ENCODE measurements at regions not wholly inside any gene's neighbourhood (a gene's known extent, or its start where the extent isn't known, plus 50 kb on each side); places are given as distances from the start of the nearest gene placed in this dataset.
A peak's percentile ranks its signal among the peaks of the same experiment; 100 is the strongest.

GRCh38 chr4:132934911-132935310, 214.2 kb upstream of the PCDH10 start:
- H3K27me3 ChIP-seq = no peaks in the 10 kb centered on the region
- H3K4me3 ChIP-seq = no peak overlapping the region
- TF ChIP-seq POLR2A (IDR thresholded peaks at IDR 0.05) (no peak), CTCF (IDR thresholded peaks at IDR 0.05) (no peak), POLR2AphosphoS5 (IDR thresholded peaks at IDR 0.05; ENCODE audit: insufficient read depth in 1 of 2, low read depth in 1 of 2) (no peak)
- H3K36me3 ChIP-seq = no peaks in the 10 kb centered on the region
- intact Hi-C loops (cut with DNase I) = no loop called here
- no peak overlapping the region for H3K27ac ChIP-seq
- no peak for DNase-seq (ENCODE audit: extremely low spot score in 2 of 2)
- H3K4me1 ChIP-seq = no peaks in the 10 kb centered on the region
- no peaks in the 10 kb centered on the region for H3K9me3 ChIP-seq

- Histone ChIP-seq H3K4me1 (no peaks in the 10 kb centered on the region), H3K36me3 (no peaks in the 10 kb centered on the region), H3K27ac (no peak overlapping the region), H3K27me3 (no peaks in the 10 kb centered on the region), H3K9me3 (no peaks in the 10 kb centered on the region), H3K4me3 (no peak overlapping the region)
- no peak for DNase-seq (ENCODE audit: extremely low spot score in 2 of 2)
- no peak for TF ChIP-seq POLR2AphosphoS5 (IDR thresholded peaks at IDR 0.05; ENCODE audit: insufficient read depth in 1 of 2, low read depth in 1 of 2)
- intact Hi-C loops (cut with DNase I) = no loop called here
These were observed 193.9 kb upstream of the PCDH10 start for GRCh38 chr4:132955146-132955545.

- H3K4me1 ChIP-seq = no peaks in the 10 kb centered on the region
- intact Hi-C loops (cut with DNase I) = no loop called here
- no peaks in the 10 kb centered on the region for H3K27me3 ChIP-seq
- no peak overlapping the region for H3K27ac ChIP-seq
- no peaks in the 10 kb centered on the region for H3K9me3 ChIP-seq
- DNase-seq (ENCODE audit: extremely low spot score in 2 of 2) = no peak
- H3K36me3 ChIP-seq = no peaks in the 10 kb centered on the region
- H3K4me3 ChIP-seq = no peak overlapping the region
- TF ChIP-seq POLR2A (IDR thresholded peaks at IDR 0.05) (no peak), CTCF (IDR thresholded peaks at IDR 0.05) (no peak), POLR2AphosphoS5 (IDR thresholded peaks at IDR 0.05; ENCODE audit: insufficient read depth in 1 of 2, low read depth in 1 of 2) (no peak)
These were observed 192.1 kb upstream of the PCDH10 start for GRCh38 chr4:132956962-132957361.

GRCh38 chr4:132958457-132959263, 190.4 kb upstream of the PCDH10 start:
- peak in 1 of 2 donors; percentile 84 for DNase-seq (ENCODE audit: extremely low spot score in 2 of 2)
- Histone ChIP-seq H3K36me3 (no peaks in the 10 kb centered on the region), H3K27ac (no peak overlapping the region), H3K4me3 (no peak overlapping the region), H3K4me1 (no peaks in the 10 kb centered on the region), H3K9me3 (no peaks in the 10 kb centered on the region), H3K27me3 (no peaks in the 10 kb centered on the region)
- TF ChIP-seq POLR2A (IDR thresholded peaks at IDR 0.05) = no peak
- TF ChIP-seq CTCF (IDR thresholded peaks at IDR 0.05) = no peak
- no peak for TF ChIP-seq POLR2AphosphoS5 (IDR thresholded peaks at IDR 0.05; ENCODE audit: insufficient read depth in 1 of 2, low read depth in 1 of 2)
- intact Hi-C loops (cut with DNase I) = no loop called here

GRCh38 chr4:132981611-132982010, 167.5 kb upstream of the PCDH10 start:
- Histone ChIP-seq H3K4me1 (no peaks in the 10 kb centered on the region), H3K9me3 (no peaks in the 10 kb centered on the region), H3K4me3 (no peak overlapping the region), H3K27ac (no peak overlapping the region), H3K36me3 (no peaks in the 10 kb centered on the region), H3K27me3 (no peaks in the 10 kb centered on the region)
- intact Hi-C loops (cut with DNase I) = no loop called here
- no peak for DNase-seq (ENCODE audit: extremely low spot score in 2 of 2)
- no peak for TF ChIP-seq POLR2A (IDR thresholded peaks at IDR 0.05)
- no peak for TF ChIP-seq POLR2AphosphoS5 (IDR thresholded peaks at IDR 0.05; ENCODE audit: insufficient read depth in 1 of 2, low read depth in 1 of 2)
- TF ChIP-seq CTCF (IDR thresholded peaks at IDR 0.05) = no peak
